WTC11 (cell line): ENCODE measurements at regions not wholly inside any gene's neighbourhood (a gene's known extent, or its start where the extent isn't known, plus 50 kb on each side); places are given as distances from the start of the nearest gene placed in this dataset.

Experiments
- ATAC-seq: fragments of 200-7000 bp; cut with Tn5 transposase; 2 replicates; pipeline ENCODE4 v1.10.0; 2021; ENCODE audit warnings: mild to moderate bottlenecking, moderate library complexity
- CTCF ChIA-PET: fragments of 300-600 bp; sonication (Branson Sonifier 250); formaldehyde crosslinking; loops from one replicate; lab custom pipeline; 2021; ENCODE audit warnings: antibody characterized with exemption; lab: Charles Lee
- POLR2A ChIA-PET: fragments of 350-600 bp; sonication (Branson Sonifier 250); formaldehyde crosslinking; loops from one replicate; lab custom pipeline; 2021; ENCODE audit warnings: antibody characterized with exemption; lab: Charles Lee
- DNase-seq: peaks from one replicate; pipeline ENCODE4 v3.0.0; 2021; ENCODE audit warnings: low spot score
- H3K27ac Mint-ChIP-seq: 2 replicates; pipeline ENCODE4 v1.8.0; 2021; ENCODE audit warnings: mixed read lengths
- H3K27me3 Mint-ChIP-seq: 2 replicates; pipeline ENCODE4 v1.8.0; 2021; ENCODE audit warnings: low read depth, mild to moderate bottlenecking, moderate library complexity, mixed read lengths
- H3K36me3 Mint-ChIP-seq: 2 replicates; pipeline ENCODE4 v1.8.0; 2021; ENCODE audit warnings: mixed read lengths
- H3K4me1 Mint-ChIP-seq: 2 replicates; pipeline ENCODE4 v1.8.0; 2022; ENCODE audit warnings: mixed read lengths
- H3K4me3 Mint-ChIP-seq: 2 replicates; pipeline ENCODE4 v1.8.0; 2021; ENCODE audit warnings: mild to moderate bottlenecking, moderate library complexity, mixed read lengths
- H3K9me3 Mint-ChIP-seq: 2 replicates; pipeline ENCODE4 v1.8.0; 2021; ENCODE audit warnings: mixed read lengths
- AFF4 ChIP-seq: sonication (generic); formaldehyde crosslinking; IDR thresholded peaks from 2 replicates; pipeline ENCODE4 v1.8.1; 2023; ENCODE audit warnings: mild to moderate bottlenecking, missing genetic modification reagents, borderline replicate concordance
- AR ChIP-seq: fragments of 250-450 bp; sonication (Bioruptor Pico); IDR thresholded peaks from 2 replicates; pipeline ENCODE4 v1.9.0; 2021; ENCODE audit warnings: mild to moderate bottlenecking
- ARID4B ChIP-seq: sonication (generic); formaldehyde crosslinking; IDR thresholded peaks from 2 replicates; pipeline ENCODE4 v1.8.0; 2023; ENCODE audit warnings: missing genetic modification reagents, mild to moderate bottlenecking, borderline replicate concordance
- CBFB ChIP-seq: sonication (generic); formaldehyde crosslinking; IDR thresholded peaks from 2 replicates; pipeline ENCODE4 v1.8.1; 2022; ENCODE audit warnings: mild to moderate bottlenecking, low read depth, missing genetic modification reagents
- HMGXB4 ChIP-seq: sonication (generic); formaldehyde crosslinking; IDR thresholded peaks from 2 replicates; pipeline ENCODE4 v1.8.1; 2023; ENCODE audit warnings: mild to moderate bottlenecking, moderate library complexity, missing genetic modification reagents
- IRF1 ChIP-seq: sonication (generic); formaldehyde crosslinking; IDR thresholded peaks from 2 replicates; pipeline ENCODE4 v1.8.0; 2023; ENCODE audit warnings: missing genetic modification reagents
- JUN ChIP-seq: sonication (generic); formaldehyde crosslinking; IDR thresholded peaks from 2 replicates; pipeline ENCODE4 v1.8.0; 2023; ENCODE audit warnings: mild to moderate bottlenecking, missing genetic modification reagents
- NR3C1 ChIP-seq: sonication (generic); formaldehyde crosslinking; conservative IDR thresholded peaks from 2 replicates; pipeline ENCODE4 v1.8.1; 2023; ENCODE audit warnings: low read depth, mild to moderate bottlenecking, missing genetic modification reagents
- PRRX2 ChIP-seq: fragments of 250-450 bp; sonication (Bioruptor Pico); IDR thresholded peaks from 2 replicates; pipeline ENCODE4 v1.8.0; 2021; ENCODE audit warnings: mild to moderate bottlenecking
- RORB ChIP-seq: fragments of 250-450 bp; sonication (Bioruptor Pico); IDR thresholded peaks from 2 replicates; pipeline ENCODE4 v1.9.0; 2021; ENCODE audit warnings: mild to moderate bottlenecking
- SP1 ChIP-seq: sonication (generic); formaldehyde crosslinking; conservative IDR thresholded peaks from 2 replicates; pipeline ENCODE4 v1.8.1; 2022; ENCODE audit warnings: missing genetic modification reagents
- TP53 ChIP-seq: sonication (generic); formaldehyde crosslinking; IDR thresholded peaks from 2 replicates; pipeline ENCODE4 v1.8.1; 2023; ENCODE audit warnings: mild to moderate bottlenecking, missing genetic modification reagents
- ZNF138 ChIP-seq: sonication (generic); formaldehyde crosslinking; conservative IDR thresholded peaks from 2 replicates; pipeline ENCODE4 v1.8.1; 2022; ENCODE audit warnings: mild to moderate bottlenecking, moderate library complexity, missing genetic modification reagents
- ZNF263 ChIP-seq: sonication (generic); formaldehyde crosslinking; IDR thresholded peaks from 2 replicates; pipeline ENCODE4 v1.8.1; 2022; ENCODE audit warnings: low read depth, mild to moderate bottlenecking, moderate library complexity, missing genetic modification reagents
- TF ChIP-seq, protein P1 (sequence below): fragments of 200-600 bp; IDR thresholded peaks from 2 replicates; pipeline ENCODE4 v1.8.0; 2022; ENCODE audit warnings: antibody characterized with exemption
- TF ChIP-seq, protein P2 (sequence below): fragments of 250-450 bp; sonication (Bioruptor Pico); IDR thresholded peaks from 2 replicates; pipeline ENCODE4 v1.9.0; 2021; ENCODE audit warnings: moderate library complexity, mild to moderate bottlenecking, inconsistent platforms, borderline replicate concordance
- TF ChIP-seq, protein P3 (sequence below): sonication (generic); formaldehyde crosslinking; conservative IDR thresholded peaks from 2 replicates; pipeline ENCODE4 v1.8.1; 2022; ENCODE audit warnings: mild to moderate bottlenecking, missing genetic modification reagents

GRCh38 chr10:10853954-10854353, 163.7 kb upstream of the CELF2 start (continued):
- TF ChIP-seq AR (CRISPR knock-in tag): no peak
- no peak for TF ChIP-seq SP1 (CRISPR knock-in tag)
- no peak for TF ChIP-seq NR3C1 (CRISPR knock-in tag)
- TF ChIP-seq, protein P1, sequence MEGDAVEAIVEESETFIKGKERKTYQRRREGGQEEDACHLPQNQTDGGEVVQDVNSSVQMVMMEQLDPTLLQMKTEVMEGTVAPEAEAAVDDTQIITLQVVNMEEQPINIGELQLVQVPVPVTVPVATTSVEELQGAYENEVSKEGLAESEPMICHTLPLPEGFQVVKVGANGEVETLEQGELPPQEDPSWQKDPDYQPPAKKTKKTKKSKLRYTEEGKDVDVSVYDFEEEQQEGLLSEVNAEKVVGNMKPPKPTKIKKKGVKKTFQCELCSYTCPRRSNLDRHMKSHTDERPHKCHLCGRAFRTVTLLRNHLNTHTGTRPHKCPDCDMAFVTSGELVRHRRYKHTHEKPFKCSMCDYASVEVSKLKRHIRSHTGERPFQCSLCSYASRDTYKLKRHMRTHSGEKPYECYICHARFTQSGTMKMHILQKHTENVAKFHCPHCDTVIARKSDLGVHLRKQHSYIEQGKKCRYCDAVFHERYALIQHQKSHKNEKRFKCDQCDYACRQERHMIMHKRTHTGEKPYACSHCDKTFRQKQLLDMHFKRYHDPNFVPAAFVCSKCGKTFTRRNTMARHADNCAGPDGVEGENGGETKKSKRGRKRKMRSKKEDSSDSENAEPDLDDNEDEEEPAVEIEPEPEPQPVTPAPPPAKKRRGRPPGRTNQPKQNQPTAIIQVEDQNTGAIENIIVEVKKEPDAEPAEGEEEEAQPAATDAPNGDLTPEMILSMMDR: no peak
- no peak for TF ChIP-seq ZNF263
- no peak for TF ChIP-seq PRRX2
- TF ChIP-seq AFF4 (CRISPR knock-in tag): no peak
- TF ChIP-seq IRF1 (CRISPR knock-in tag): no peak
- TF ChIP-seq, protein P2, sequence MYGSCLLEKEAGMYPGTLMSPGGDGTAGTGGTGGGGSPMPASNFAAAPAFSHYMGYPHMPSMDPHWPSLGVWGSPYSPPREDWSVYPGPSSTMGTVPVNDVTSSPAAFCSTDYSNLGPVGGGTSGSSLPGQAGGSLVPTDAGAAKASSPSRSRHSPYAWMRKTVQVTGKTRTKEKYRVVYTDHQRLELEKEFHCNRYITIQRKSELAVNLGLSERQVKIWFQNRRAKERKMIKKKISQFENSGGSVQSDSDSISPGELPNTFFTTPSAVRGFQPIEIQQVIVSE (CRISPR knock-in tag): no peak

GRCh38 chr10:10854725-10855124, 162.9 kb upstream of the CELF2 start:
- no peak for ATAC-seq
- Mint-ChIP-seq H3K4me1 (no peaks in the 10 kb centered on the region), H3K36me3 (no peaks in the 10 kb centered on the region), H3K27ac (no peak overlapping the region), H3K27me3 (no peaks in the 10 kb centered on the region), H3K4me3 (no peak overlapping the region), H3K9me3 (no peaks in the 10 kb centered on the region; the same call in none of the 2 replicates)
- CTCF ChIA-PET: no interaction called here
- no peak for DNase-seq
- POLR2A ChIA-PET: no interaction called here
- TF ChIP-seq CBFB (CRISPR knock-in tag) (no peak), ZNF138 (CRISPR knock-in tag) (no peak), SP1 (CRISPR knock-in tag) (no peak), RORB (CRISPR knock-in tag) (no peak), ARID4B (CRISPR knock-in tag) (no peak), HMGXB4 (CRISPR knock-in tag) (no peak), JUN (CRISPR knock-in tag) (no peak), TP53 (CRISPR knock-in tag) (no peak)
- TF ChIP-seq, protein P3, sequence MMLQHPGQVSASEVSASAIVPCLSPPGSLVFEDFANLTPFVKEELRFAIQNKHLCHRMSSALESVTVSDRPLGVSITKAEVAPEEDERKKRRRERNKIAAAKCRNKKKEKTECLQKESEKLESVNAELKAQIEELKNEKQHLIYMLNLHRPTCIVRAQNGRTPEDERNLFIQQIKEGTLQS: no peak
- TF ChIP-seq, protein P1: no peak
